ENCODE measurements at regions not wholly inside any gene's neighbourhood (a gene's known extent, or its start where the extent isn't known, plus 50 kb on each side); places are given as distances from the start of the nearest gene placed in this dataset.

DNA sequence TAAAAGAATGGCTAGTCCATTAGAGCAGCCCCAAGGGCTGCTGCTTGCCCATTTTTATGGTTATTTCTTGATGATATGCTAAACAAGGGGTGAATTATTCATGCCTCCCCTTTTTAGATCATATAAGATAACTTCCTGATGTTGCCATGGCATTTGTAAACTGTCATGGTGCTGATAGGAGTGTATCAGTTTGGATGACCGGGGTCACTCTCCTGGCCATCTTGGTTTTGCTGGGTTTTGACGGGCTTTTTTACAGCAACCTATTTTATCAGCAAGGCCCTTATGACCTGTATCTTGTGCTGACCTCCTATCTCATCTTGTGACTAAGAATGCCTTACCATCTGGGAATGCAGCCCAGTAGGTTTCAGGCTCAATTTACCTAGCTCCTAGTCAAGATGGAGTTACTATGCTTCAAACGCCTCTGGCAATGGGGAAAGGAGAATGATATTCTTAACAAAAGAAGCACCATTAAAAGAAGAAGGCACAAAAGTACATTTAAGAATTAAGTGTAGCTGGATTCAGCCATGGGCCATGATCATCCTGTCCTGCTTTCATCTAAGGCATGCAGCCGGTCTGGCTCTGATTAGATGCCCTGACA, 1156.0 kb downstream of the PCDH9 start:
- no peak for TF ChIP-seq POLR2A (IDR thresholded peaks at IDR 0.05; ENCODE audit: insufficient read depth in 1 of 2, low read depth in 2 of 2, low read length in 2 of 2)
- TF ChIP-seq, protein P1, sequence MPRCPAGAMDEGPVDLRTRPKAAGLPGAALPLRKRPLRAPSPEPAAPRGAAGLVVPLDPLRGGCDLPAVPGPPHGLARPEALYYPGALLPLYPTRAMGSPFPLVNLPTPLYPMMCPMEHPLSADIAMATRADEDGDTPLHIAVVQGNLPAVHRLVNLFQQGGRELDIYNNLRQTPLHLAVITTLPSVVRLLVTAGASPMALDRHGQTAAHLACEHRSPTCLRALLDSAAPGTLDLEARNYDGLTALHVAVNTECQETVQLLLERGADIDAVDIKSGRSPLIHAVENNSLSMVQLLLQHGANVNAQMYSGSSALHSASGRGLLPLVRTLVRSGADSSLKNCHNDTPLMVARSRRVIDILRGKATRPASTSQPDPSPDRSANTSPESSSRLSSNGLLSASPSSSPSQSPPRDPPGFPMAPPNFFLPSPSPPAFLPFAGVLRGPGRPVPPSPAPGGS (CRISPR knock-in tag; IDR thresholded peaks at IDR 0.05), result no peak
- TF ChIP-seq, protein P2, sequence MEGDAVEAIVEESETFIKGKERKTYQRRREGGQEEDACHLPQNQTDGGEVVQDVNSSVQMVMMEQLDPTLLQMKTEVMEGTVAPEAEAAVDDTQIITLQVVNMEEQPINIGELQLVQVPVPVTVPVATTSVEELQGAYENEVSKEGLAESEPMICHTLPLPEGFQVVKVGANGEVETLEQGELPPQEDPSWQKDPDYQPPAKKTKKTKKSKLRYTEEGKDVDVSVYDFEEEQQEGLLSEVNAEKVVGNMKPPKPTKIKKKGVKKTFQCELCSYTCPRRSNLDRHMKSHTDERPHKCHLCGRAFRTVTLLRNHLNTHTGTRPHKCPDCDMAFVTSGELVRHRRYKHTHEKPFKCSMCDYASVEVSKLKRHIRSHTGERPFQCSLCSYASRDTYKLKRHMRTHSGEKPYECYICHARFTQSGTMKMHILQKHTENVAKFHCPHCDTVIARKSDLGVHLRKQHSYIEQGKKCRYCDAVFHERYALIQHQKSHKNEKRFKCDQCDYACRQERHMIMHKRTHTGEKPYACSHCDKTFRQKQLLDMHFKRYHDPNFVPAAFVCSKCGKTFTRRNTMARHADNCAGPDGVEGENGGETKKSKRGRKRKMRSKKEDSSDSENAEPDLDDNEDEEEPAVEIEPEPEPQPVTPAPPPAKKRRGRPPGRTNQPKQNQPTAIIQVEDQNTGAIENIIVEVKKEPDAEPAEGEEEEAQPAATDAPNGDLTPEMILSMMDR (CRISPR knock-in tag; IDR thresholded peaks at IDR 0.05), result no peak
- no peak for TF ChIP-seq ZNF652 (CRISPR knock-in tag; IDR thresholded peaks at IDR 0.05; ENCODE audit: borderline replicate concordance, low read depth)
- TF ChIP-seq, protein P3, sequence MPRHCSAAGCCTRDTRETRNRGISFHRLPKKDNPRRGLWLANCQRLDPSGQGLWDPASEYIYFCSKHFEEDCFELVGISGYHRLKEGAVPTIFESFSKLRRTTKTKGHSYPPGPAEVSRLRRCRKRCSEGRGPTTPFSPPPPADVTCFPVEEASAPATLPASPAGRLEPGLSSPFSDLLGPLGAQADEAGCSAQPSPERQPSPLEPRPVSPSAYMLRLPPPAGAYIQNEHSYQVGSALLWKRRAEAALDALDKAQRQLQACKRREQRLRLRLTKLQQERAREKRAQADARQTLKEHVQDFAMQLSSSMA (CRISPR knock-in tag; IDR thresholded peaks at IDR 0.05), result no peak
- no peak for TF ChIP-seq U2AF1 (optimal IDR thresholded peaks at IDR 0.05; ENCODE audit: low read depth, low read length)
- TF ChIP-seq CENPX (CRISPR knock-in tag; IDR thresholded peaks at IDR 0.05), result no peak
- TF ChIP-seq, protein P4, sequence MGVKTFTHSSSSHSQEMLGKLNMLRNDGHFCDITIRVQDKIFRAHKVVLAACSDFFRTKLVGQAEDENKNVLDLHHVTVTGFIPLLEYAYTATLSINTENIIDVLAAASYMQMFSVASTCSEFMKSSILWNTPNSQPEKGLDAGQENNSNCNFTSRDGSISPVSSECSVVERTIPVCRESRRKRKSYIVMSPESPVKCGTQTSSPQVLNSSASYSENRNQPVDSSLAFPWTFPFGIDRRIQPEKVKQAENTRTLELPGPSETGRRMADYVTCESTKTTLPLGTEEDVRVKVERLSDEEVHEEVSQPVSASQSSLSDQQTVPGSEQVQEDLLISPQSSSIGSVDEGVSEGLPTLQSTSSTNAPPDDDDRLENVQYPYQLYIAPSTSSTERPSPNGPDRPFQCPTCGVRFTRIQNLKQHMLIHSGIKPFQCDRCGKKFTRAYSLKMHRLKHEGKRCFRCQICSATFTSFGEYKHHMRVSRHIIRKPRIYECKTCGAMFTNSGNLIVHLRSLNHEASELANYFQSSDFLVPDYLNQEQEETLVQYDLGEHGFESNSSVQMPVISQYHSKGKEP (CRISPR knock-in tag; IDR thresholded peaks at IDR 0.05), result no peak
- TF ChIP-seq FOXM1 (CRISPR knock-in tag; IDR thresholded peaks at IDR 0.05), result no peak
- TF ChIP-seq RNF2 (conservative IDR thresholded peaks at IDR 0.05; ENCODE audit: low read depth), result no peak
- TF ChIP-seq PTBP1 (IDR thresholded peaks at IDR 0.05; ENCODE audit: low read depth, low read length, poor library complexity, severe bottlenecking), result no peak
- TF ChIP-seq, protein P5, sequence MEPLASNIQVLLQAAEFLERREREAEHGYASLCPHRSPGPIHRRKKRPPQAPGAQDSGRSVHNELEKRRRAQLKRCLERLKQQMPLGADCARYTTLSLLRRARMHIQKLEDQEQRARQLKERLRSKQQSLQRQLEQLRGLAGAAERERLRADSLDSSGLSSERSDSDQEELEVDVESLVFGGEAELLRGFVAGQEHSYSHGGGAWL (CRISPR knock-in tag; IDR thresholded peaks at IDR 0.05), result no peak
- TF ChIP-seq KDM5A (IDR thresholded peaks at IDR 0.05; ENCODE audit: borderline replicate concordance, low read length), result no peak
- TF ChIP-seq ZNF274 (CRISPR knock-in tag; IDR thresholded peaks at IDR 0.05), result no peak
